ENCODE measurements at regions not wholly inside any gene's neighbourhood (a gene's known extent, or its start where the extent isn't known, plus 50 kb on each side); places are given as distances from the start of the nearest gene placed in this dataset.
"Not testable (repeated sequence)": the region's sequence is repeated elsewhere in the genome, so short reads cannot be mapped to it uniquely, and the experiment has no call there.

- DNase-seq = no peak
Observed at GRCh38 chr10:129199826-129200225, 267.2 kb upstream of the MGMT start.

- no peak for DNase-seq
Observed at GRCh38 chr10:129203819-129204218, 263.2 kb upstream of the MGMT start.

- DNase-seq = no peak
Observed at GRCh38 chr10:129207297-129207696, 259.7 kb upstream of the MGMT start.

- no peak for DNase-seq
Observed at GRCh38 chr10:129210876-129211275, 256.2 kb upstream of the MGMT start.

GRCh38 chr10:129213256-129213655, 253.8 kb upstream of the MGMT start:
- no peak for DNase-seq

GRCh38 chr10:129213996-129214395, 253.0 kb upstream of the MGMT start:
- not testable (repeated sequence) for DNase-seq

- DNase-seq = no peak
Observed at GRCh38 chr10:129219364-129219763, 247.7 kb upstream of the MGMT start.

GRCh38 chr10:129222436-129222835, 244.6 kb upstream of the MGMT start:
- DNase-seq = no peak

GRCh38 chr10:129223363-129223762, 243.7 kb upstream of the MGMT start:
- no peak for DNase-seq

- no peak for DNase-seq
Observed at GRCh38 chr10:129224065-129224464, 243.0 kb upstream of the MGMT start.

GRCh38 chr10:129231821-129232220, 235.2 kb upstream of the MGMT start:
- DNase-seq = no peak

GRCh38 chr10:129233351-129234148, 233.5 kb upstream of the MGMT start:
- DNase-seq = no peak

GRCh38 chr10:129236274-129236691, 230.8 kb upstream of the MGMT start:
- no peak for DNase-seq

- no peak for DNase-seq
Observed at GRCh38 chr10:129241461-129241860, 225.6 kb upstream of the MGMT start.

GRCh38 chr10:129244298-129244697, 222.7 kb upstream of the MGMT start:
- DNase-seq = no peak

GRCh38 chr10:129244757-129245156, 222.3 kb upstream of the MGMT start:
- no peak for DNase-seq

- no peak for DNase-seq
Observed at GRCh38 chr10:129253161-129253864, 213.7 kb upstream of the MGMT start.

GRCh38 chr10:129253865-129254179, 213.2 kb upstream of the MGMT start:
- no peak for DNase-seq

GRCh38 chr10:129258283-129258923, 208.6 kb upstream of the MGMT start:
- no peak for DNase-seq

- no peak for DNase-seq
Observed at GRCh38 chr10:129259128-129259815, 207.8 kb upstream of the MGMT start.

- DNase-seq = no peak
Observed at GRCh38 chr10:129272176-129272575, 194.9 kb upstream of the MGMT start.

- DNase-seq = no peak
Observed at GRCh38 chr10:129272866-129273650, 194.0 kb upstream of the MGMT start.

- DNase-seq = no peak
Observed at GRCh38 chr10:129273860-129274259, 193.2 kb upstream of the MGMT start.
